HEK293 (cell line): ENCODE measurements at regions not wholly inside any gene's neighbourhood (a gene's known extent, or its start where the extent isn't known, plus 50 kb on each side); places are given as distances from the start of the nearest gene placed in this dataset.

ENCODE experiments used
- GFI1B ChIP-seq: fragments of 450-650 bp; formaldehyde crosslinking; IDR thresholded peaks from 2 replicates; pipeline ENCODE4 v1.5.1; 2016; ENCODE audit warnings: missing biosample characterization, missing genetic modification characterization
- KLF9 ChIP-seq: fragments of 450-650 bp; formaldehyde crosslinking; IDR thresholded peaks from 2 replicates; pipeline ENCODE4 v1.5.1; 2016; ENCODE audit warnings: missing biosample characterization, missing genetic modification characterization, low read depth
- ZNF350 ChIP-seq: fragments of 450-650 bp; formaldehyde crosslinking; IDR thresholded peaks from 2 replicates; pipeline ENCODE4 v1.5.0; 2017; ENCODE audit warnings: missing biosample characterization, mild to moderate bottlenecking, missing genetic modification characterization
- ZNF560 ChIP-seq: fragments of 450-650 bp; formaldehyde crosslinking; IDR thresholded peaks from 2 replicates; pipeline ENCODE4 v1.5.1; 2017; ENCODE audit warnings: missing biosample characterization, missing genetic modification characterization, borderline replicate concordance

DNA sequence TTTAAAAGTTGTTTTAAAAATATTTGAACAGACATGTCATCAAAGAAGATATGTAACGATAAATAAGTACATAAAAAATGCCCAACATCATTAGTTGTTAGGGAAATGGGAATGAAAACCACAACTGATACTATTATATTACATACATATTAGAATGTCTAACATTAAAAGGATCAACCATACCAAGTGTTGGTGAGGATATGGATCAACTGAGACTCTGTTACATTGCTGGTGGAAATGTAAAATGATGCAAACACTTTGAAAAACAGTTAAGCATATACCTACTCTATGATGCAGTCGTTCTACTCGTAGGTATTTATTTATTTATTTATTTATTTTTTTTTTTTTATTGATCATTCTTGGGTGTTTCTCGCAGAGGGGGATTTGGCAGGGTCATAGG is 149.7 kb downstream of the BRMS1L start:
- TF ChIP-seq ZNF560 (tag by site-specific recombination) (no peak), ZNF350 (tag by site-specific recombination) (no peak), KLF9 (tag by site-specific recombination) (no peak), GFI1B (tag by site-specific recombination) (no peak)
